Psoas muscle (tissue), 7 donors: ENCODE measurements at regions not wholly inside any gene's neighbourhood (a gene's known extent, or its start where the extent isn't known, plus 50 kb on each side); places are given as distances from the start of the nearest gene placed in this dataset.

ENCODE experiments used
- ATAC-seq, 4 donors: fragments of 200-7000 bp; cut with Tn5 transposase; one replicate each; pipeline ENCODE4 v1.9.1; 2020; ENCODE audit warnings: moderate library complexity in 3 of 4, mild to moderate bottlenecking in 2 of 4
- DNase-seq, 2 donors: peaks; one replicate each; pipeline ENCODE4 v3.0.0-alpha.2; 2020
- H3K27ac ChIP-seq: fragments of 200-600 bp; one replicate; pipeline ENCODE4 v1.8.0; 2022
- H3K27me3 ChIP-seq, 3 donors: fragments of 200-600 bp in 1 of 3; one replicate each; pipeline versions ENCODE4 v1.6.1 to v1.8.0; 2013 to 2022; ENCODE audit warnings: low read length in 2 of 3, mild to moderate bottlenecking in 2 of 3, moderate library complexity in 1 of 3; ENCODE audit not compliant: insufficient read depth in 3 of 3
- H3K36me3 ChIP-seq, 2 donors: fragments of 200-600 bp in 1 of 2; one replicate each; pipeline versions ENCODE4 v1.6.1 to v1.8.0; 2013 to 2022; ENCODE audit warnings: low read depth in 1 of 2, mild to moderate bottlenecking in 1 of 2, moderate library complexity in 1 of 2; ENCODE audit not compliant: insufficient read depth in 1 of 2
- H3K4me1 ChIP-seq: fragments of 200-600 bp; one replicate; pipeline ENCODE4 v1.8.0; 2022
- H3K4me3 ChIP-seq: fragments of 200-600 bp; one replicate; pipeline ENCODE4 v1.8.0; 2022; ENCODE audit warnings: mild to moderate bottlenecking
- H3K9me3 ChIP-seq: fragments of 200-600 bp; one replicate; pipeline ENCODE4 v1.8.0; 2022
- CTCF ChIP-seq: fragments of 200-600 bp; IDR thresholded peaks from one replicate; pipeline ENCODE4 v1.8.0; 2022; ENCODE audit warnings: antibody characterized with exemption
- WGBS, 3 donors: extraction: QIAGEN DNeasy Blood & Tissue Kit; methylation state at CpG; one replicate each; pipeline versions ENCODE4 v1.1.6 to v1.1.7; 2013; 5-methylcytosine and 5-hydroxymethylcytosine counted together
- intact Hi-C, 2 donors: fragments of 100-400 bp; cut with DNase I; formaldehyde crosslinking; loops; one replicate each; pipeline versions ENCODE4 v1.11.0 to v1.14.2; 2022
- donor health status: healthy with polysubstance abuse.
- donor health status: DM: no; HTN: no; CAD: no; lungs with moderate emphysema.
- donor health status: Bipolar disorder and iron deficiency.
- donor health status: healthy.
- donor health status: DM: yes; HTN: yes; CAD: no.
- donor health status: DM: no; HTN: no; CAD: no.
- donor health status: DM: yes; HTN: yes; CAD: no.

- no peak for TF ChIP-seq CTCF
- Histone ChIP-seq H3K27me3 (peaks cover 0 to 4% (median 2%) of the 10 kb centered on the region in 3 donors), H3K4me3 (no peak overlapping the region), H3K4me1 (peaks cover 7% of the 10 kb centered on the region), H3K36me3 (no peaks in the 10 kb centered on the region), H3K9me3 (no peaks in the 10 kb centered on the region), H3K27ac (no peak overlapping the region)
- no peak for ATAC-seq
- intact Hi-C loops: loop anchor here in 1 of 2 donors (10.0 kb wide), 1 partner anchor 322 kb away; no protein-coding TSS in a partner anchor
- WGBS, 3 donors: 51 to 62% (median 51%) methylated on average over 6 of the region's 6 CpGs
- no peak for DNase-seq
Observed at GRCh38 chr10:28982974-28983373, 305.7 kb downstream of the BAMBI start.

- intact Hi-C loops: loop anchor here in 1 of 2 donors (10.0 kb wide), 1 partner anchor 321 kb away; no protein-coding TSS in a partner anchor
- ATAC-seq: peak in 2 of 4 donors; percentile 26 to 32
- no peak for DNase-seq
- H3K4me3 ChIP-seq: no peak overlapping the region
- H3K36me3 ChIP-seq: no peaks in the 10 kb centered on the region
- no peaks in the 10 kb centered on the region for H3K9me3 ChIP-seq
- H3K27ac ChIP-seq: no peak overlapping the region
- peaks cover 0 to 4% (median 2%) of the 10 kb centered on the region in 3 donors for H3K27me3 ChIP-seq
- no peak for TF ChIP-seq CTCF
- 50 to 54% (median 53%) methylated on average over 3 of the region's 3 CpGs for WGBS, 3 donors
- H3K4me1 ChIP-seq: peaks cover 7% of the 10 kb centered on the region
Observed at GRCh38 chr10:28983799-28984198, 305.1 kb upstream of the LYZL1 start.

GRCh38 chr10:28984431-28984830 is 304.4 kb upstream of the LYZL1 start:
- H3K4me3 ChIP-seq: no peak overlapping the region
- no peak overlapping the region for H3K27ac ChIP-seq
- WGBS, 3 donors: 16 to 32% (median 22%) methylated on average over 5 to 6 of the region's 6 CpGs
- peaks cover 7% of the 10 kb centered on the region for H3K4me1 ChIP-seq
- no peak for TF ChIP-seq CTCF
- intact Hi-C loops: loop anchor here in 1 of 2 donors (10.0 kb wide), 1 partner anchor 320 kb away; no protein-coding TSS in a partner anchor
- H3K36me3 ChIP-seq: no peaks in the 10 kb centered on the region
- H3K27me3 ChIP-seq: peaks cover 0 to 4% (median 2%) of the 10 kb centered on the region in 3 donors
- DNase-seq (peak; percentile 89), ATAC-seq (peak; percentile 96 to 99 (median 98))
- H3K9me3 ChIP-seq: no peaks in the 10 kb centered on the region

GRCh38 chr10:28985137-28985885 is 303.6 kb upstream of the LYZL1 start:
- no peak overlapping the region for H3K27ac ChIP-seq
- no peak overlapping the region for H3K4me3 ChIP-seq
- no peaks in the 10 kb centered on the region for H3K36me3 ChIP-seq
- H3K9me3 ChIP-seq: no peaks in the 10 kb centered on the region
- DNase-seq: no peak
- H3K4me1 ChIP-seq: peaks cover 7% of the 10 kb centered on the region
- TF ChIP-seq CTCF: no peak
- peaks cover 0 to 4% (median 2%) of the 10 kb centered on the region in 3 donors for H3K27me3 ChIP-seq
- no peak for ATAC-seq
- intact Hi-C loops: loop anchor here in 1 of 2 donors (10.0 kb wide), 1 partner anchor 319 kb away; no protein-coding TSS in a partner anchor
- 69 to 73% (median 70%) methylated on average over 8 of the region's 8 CpGs for WGBS, 3 donors
